GM12875 (cell line): ENCODE measurements at regions not wholly inside any gene's neighbourhood (a gene's known extent, or its start where the extent isn't known, plus 50 kb on each side); places are given as distances from the start of the nearest gene placed in this dataset.

Experiments used
- H3K4me3 ChIP-seq: one replicate; pipeline ENCODE4 v1.5.1; 2011; ENCODE audit warnings: low read depth, low read length, control low read depth
- TF ChIP-seq, protein P1 (sequence below): IDR thresholded peaks from 2 replicates; pipeline ENCODE4 v1.5.1; 2011; ENCODE audit warnings: low read depth, mild to moderate bottlenecking, control low read depth, inconsistent platforms, low read length, moderate library complexity, borderline replicate concordance; ENCODE audit not compliant: insufficient read depth

DNA sequence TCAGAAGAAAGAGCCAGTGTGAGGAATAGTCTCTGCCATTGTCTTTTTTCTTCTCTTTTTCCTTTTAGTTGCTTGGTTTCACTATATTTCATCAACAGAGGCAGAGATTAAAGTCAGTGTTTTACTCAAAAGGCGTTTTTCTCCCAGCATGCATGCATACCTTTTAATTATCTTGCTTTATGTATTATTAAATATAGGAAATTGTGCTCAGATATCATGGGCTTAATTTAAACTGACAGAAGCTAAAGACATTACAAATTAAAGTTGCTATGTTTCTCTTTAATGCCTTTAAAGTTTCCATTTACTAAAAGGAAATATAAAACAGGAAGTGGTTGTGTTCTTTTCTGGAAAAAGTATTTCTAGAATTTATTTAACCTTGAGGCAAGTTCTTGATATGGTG, 223.3 kb upstream of the ATP5MC3 start:
- TF ChIP-seq, protein P1, sequence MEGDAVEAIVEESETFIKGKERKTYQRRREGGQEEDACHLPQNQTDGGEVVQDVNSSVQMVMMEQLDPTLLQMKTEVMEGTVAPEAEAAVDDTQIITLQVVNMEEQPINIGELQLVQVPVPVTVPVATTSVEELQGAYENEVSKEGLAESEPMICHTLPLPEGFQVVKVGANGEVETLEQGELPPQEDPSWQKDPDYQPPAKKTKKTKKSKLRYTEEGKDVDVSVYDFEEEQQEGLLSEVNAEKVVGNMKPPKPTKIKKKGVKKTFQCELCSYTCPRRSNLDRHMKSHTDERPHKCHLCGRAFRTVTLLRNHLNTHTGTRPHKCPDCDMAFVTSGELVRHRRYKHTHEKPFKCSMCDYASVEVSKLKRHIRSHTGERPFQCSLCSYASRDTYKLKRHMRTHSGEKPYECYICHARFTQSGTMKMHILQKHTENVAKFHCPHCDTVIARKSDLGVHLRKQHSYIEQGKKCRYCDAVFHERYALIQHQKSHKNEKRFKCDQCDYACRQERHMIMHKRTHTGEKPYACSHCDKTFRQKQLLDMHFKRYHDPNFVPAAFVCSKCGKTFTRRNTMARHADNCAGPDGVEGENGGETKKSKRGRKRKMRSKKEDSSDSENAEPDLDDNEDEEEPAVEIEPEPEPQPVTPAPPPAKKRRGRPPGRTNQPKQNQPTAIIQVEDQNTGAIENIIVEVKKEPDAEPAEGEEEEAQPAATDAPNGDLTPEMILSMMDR = no peak
- no peak overlapping the region for H3K4me3 ChIP-seq

DNA sequence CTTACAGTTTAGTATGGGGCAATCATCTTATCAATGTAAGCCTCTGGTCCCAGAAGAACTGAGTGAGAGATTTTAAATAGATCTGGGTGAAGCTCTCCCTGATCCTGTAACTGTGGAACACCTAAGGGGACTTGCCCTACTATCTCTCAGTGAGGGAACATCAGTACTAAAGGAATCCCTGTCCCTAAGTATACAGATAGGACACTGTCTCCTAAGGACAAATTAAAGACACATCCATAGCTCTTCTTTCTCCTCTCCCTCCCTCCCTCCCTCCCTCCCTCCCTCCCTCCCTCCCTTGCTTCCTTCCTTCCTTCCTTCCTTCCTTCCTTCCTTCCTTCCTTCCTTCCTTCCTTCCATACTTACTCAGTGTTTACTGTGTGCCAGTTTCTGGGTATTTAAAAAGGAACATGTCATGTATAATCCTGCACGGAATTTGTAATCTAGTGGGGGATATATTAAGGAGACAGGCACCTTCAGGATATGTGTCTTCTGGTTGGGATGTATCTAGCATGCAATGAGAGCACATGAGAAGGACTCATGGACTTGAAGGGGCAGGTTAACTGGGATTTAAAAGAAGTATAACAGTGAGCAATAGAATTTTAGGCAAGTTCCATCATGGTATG, 222.2 kb upstream of the ATP5MC3 start:
- TF ChIP-seq, protein P1 = no peak
- no peak overlapping the region for H3K4me3 ChIP-seq

DNA sequence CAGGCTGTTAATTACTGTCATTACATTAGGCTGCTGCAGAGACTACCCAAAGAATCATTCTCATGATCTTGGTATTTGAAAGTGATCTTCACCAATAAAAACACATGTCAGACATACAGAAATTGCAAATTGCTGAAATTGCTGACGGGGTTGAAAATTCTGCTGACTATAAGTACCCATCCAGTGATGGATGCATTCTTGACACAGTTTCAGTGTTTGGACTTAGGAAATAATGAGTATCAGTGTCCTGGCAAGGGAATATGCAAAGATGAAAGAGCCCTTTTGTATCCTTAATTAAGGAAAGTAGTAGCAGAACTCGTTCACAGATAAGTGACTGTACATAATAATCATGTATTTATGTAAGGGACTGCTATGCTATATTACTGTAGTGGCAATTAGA, 221.1 kb upstream of the ATP5MC3 start:
- no peak overlapping the region for H3K4me3 ChIP-seq
- TF ChIP-seq, protein P1 = no peak

DNA sequence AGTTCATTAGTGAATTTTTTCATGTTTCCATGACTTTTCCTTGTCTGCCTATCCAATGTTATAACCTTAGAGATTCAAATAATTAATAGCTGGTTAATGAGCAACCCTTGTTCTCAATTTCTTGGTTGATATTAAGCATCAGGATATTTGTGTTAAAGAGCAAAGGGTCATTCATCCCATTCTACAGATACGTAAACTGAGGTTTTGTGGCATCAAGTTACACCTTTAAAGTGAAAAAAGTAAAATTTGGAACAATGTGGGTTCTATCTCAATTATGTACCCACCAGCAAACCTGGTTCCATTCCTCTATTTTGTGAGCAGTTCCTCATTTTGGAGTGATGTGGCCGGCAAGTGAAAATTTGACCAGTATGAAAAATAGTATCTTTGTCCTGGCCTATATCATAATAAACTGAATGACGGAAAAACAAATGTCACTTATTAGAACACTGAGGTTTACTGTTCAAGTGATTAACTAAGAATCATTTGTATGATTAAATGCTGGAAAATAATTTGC, 220.5 kb upstream of the ATP5MC3 start:
- TF ChIP-seq, protein P1 = no peak
- H3K4me3 ChIP-seq = no peak overlapping the region

DNA sequence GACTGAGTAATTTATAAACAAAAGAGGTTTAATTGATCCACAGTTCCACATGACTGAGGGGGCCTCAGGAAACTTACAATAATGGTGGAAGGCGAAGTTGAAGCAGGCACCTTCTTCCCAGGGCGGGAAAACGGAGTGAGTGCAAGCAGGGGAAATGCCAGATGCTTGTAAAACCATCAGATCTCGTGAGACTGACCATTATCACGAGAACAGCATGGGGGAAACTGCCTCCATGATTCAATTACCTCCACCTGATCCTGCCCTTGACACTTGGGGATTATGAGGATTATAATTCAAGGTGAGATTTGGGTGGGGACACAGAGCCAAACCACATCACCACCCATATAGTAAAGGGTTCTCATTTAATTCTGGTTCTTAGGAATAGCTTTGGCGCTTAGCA, 219.5 kb upstream of the ATP5MC3 start:
- H3K4me3 ChIP-seq = no peak overlapping the region
- TF ChIP-seq, protein P1 = no peak

DNA sequence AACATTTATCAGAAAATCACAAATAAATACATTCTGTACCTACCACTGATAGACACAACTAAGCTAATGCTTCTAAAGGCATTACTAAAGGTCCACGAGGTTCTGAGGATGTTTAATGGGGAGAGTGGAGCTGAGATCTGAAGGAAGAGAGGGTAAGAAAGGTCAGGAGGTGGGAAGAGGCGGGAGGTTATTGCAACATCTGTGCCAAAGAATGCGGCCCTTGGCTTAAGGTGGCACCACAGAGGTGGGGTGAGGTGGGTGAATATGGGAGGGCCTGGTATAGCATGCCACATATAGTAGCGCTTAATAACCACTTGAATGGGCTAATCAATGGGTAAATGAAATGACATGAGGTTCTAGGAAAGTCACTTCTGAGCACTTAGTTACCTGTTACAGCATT, 217.8 kb upstream of the ATP5MC3 start:
- H3K4me3 ChIP-seq = no peak overlapping the region
- TF ChIP-seq, protein P1 = no peak

DNA sequence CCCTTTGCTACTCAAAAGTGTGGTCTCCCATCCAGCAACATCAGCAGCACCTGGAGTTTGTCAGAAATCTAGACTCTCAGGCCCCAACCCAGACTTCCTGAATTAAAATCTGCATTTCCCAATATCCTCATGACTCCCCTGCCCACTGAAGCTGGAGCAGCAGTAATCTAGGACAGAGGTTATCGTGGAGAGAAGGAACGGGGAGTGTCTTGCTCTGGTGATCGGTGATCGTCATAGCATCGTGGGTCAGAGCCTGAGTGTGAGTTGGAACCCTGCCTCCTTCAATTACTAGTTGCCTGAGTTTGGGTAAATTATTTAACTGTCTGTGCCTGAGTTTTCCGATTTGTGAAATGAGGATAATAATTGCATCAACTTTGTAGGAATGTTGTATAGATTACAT, 217.3 kb upstream of the ATP5MC3 start:
- TF ChIP-seq, protein P1 = no peak
- no peak overlapping the region for H3K4me3 ChIP-seq
